ENCODE measurements at regions not wholly inside any gene's neighbourhood (a gene's known extent, or its start where the extent isn't known, plus 50 kb on each side); places are given as distances from the start of the nearest gene placed in this dataset.

DNA sequence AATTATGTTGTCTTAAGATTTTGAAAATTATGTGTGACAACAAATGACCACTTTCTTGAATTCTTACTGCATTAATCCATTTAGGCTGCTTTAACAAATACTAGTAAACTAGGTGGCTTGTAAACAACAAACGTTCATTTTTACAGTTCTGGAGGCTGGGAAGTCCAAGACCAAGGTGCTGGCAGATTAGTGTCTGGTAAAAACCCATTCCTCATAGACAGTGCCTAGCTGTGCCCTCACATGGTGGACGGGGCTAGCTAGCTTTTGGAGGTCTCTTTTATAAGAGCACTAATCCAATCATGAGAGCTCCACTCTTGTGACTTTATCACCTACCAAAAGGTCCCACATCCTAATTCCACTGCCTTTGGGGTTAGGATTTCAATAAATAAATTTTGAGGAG is 425.8 kb downstream of the SPRY1 start:
- TF ChIP-seq POLR2A (IDR thresholded peaks at IDR 0.05; ENCODE audit: low read depth, low read length) (no peak), TAF1 (IDR thresholded peaks at IDR 0.05; ENCODE audit: borderline replicate concordance, low read depth, low read length) (no peak), POLR2AphosphoS5 (IDR thresholded peaks at IDR 0.05; ENCODE audit: low read depth, low read length) (no peak)

All from GM12892 (cell line).